ENCODE measurements at regions not wholly inside any gene's neighbourhood (a gene's known extent, or its start where the extent isn't known, plus 50 kb on each side); places are given as distances from the start of the nearest gene placed in this dataset.

GRCh38 chr2:219951099-219951498 lies 323.7 kb downstream of the SLC4A3 start (continued):
- TF ChIP-seq, protein P1, sequence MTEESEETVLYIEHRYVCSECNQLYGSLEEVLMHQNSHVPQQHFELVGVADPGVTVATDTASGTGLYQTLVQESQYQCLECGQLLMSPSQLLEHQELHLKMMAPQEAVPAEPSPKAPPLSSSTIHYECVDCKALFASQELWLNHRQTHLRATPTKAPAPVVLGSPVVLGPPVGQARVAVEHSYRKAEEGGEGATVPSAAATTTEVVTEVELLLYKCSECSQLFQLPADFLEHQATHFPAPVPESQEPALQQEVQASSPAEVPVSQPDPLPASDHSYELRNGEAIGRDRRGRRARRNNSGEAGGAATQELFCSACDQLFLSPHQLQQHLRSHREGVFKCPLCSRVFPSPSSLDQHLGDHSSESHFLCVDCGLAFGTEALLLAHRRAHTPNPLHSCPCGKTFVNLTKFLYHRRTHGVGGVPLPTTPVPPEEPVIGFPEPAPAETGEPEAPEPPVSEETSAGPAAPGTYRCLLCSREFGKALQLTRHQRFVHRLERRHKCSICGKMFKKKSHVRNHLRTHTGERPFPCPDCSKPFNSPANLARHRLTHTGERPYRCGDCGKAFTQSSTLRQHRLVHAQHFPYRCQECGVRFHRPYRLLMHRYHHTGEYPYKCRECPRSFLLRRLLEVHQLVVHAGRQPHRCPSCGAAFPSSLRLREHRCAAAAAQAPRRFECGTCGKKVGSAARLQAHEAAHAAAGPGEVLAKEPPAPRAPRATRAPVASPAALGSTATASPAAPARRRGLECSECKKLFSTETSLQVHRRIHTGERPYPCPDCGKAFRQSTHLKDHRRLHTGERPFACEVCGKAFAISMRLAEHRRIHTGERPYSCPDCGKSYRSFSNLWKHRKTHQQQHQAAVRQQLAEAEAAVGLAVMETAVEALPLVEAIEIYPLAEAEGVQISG (CRISPR knock-in tag; IDR thresholded peaks at IDR 0.05), result no peak
- no peak for TF ChIP-seq ZNF550 (CRISPR knock-in tag; IDR thresholded peaks at IDR 0.05; ENCODE audit: borderline replicate concordance)
- no peak for TF ChIP-seq KDM5B (CRISPR knock-in tag; IDR thresholded peaks at IDR 0.05; ENCODE audit: borderline replicate concordance)
- TF ChIP-seq ZNF619 (CRISPR knock-in tag; IDR thresholded peaks at IDR 0.05), result no peak
- TF ChIP-seq RXRB (CRISPR knock-in tag; IDR thresholded peaks at IDR 0.05; ENCODE audit: borderline replicate concordance), result no peak
- TF ChIP-seq JUND (CRISPR knock-in tag; IDR thresholded peaks at IDR 0.05), result no peak
- no peak for TF ChIP-seq ZBTB26 (CRISPR knock-in tag; IDR thresholded peaks at IDR 0.05; ENCODE audit: borderline replicate concordance)
- TF ChIP-seq GTF3A (CRISPR knock-in tag; conservative IDR thresholded peaks at IDR 0.05), result no peak

- no peak for FAIRE-seq
- in situ Hi-C loops (cut with HindIII; ENCODE audit: extremely low pct_ligation_motif_present, low pct_unique_long_range_greater_than_20kb), result no loop called here
- no peaks in the 10 kb centered on the region for H3K27me3 ChIP-seq (ENCODE audit: control insufficient read depth in 1 of 2, insufficient read depth in 2 of 2, low read length in 2 of 2)
Measured at GRCh38 chr2:219954331-219954730, 326.9 kb downstream of the SLC4A3 start.

More at GRCh38 chr2:219954331-219954730, 326.9 kb downstream of the SLC4A3 start:
- ChIA-PET CTCF (ENCODE audit: low intra/inter-chr PET ratio, low total read pairs) (no interaction called here), POLR2A (no interaction called here)
- ATAC-seq (no peak), DNase-seq (ENCODE audit: low spot score) (no peak)
- H4K20me1 ChIP-seq (ENCODE audit: insufficient read depth, low read length), result no peaks in the 10 kb centered on the region
- TF ChIP-seq USF2 (IDR thresholded peaks at IDR 0.05; ENCODE audit: low read depth, low read length), result no peak
- TF ChIP-seq USF2 (CRISPR knock-in tag; IDR thresholded peaks at IDR 0.05; ENCODE audit: borderline replicate concordance), result no peak
- TF ChIP-seq PAF1 (CRISPR knock-in tag; IDR thresholded peaks at IDR 0.05), result no peak
- TF ChIP-seq SUZ12 (IDR thresholded peaks at IDR 0.05; ENCODE audit: low read depth, low read length), result no peak
- no peak for TF ChIP-seq PAX8 (CRISPR knock-in tag; IDR thresholded peaks at IDR 0.05; ENCODE audit: borderline replicate concordance)
- TF ChIP-seq MED13 (CRISPR knock-in tag; IDR thresholded peaks at IDR 0.05), result no peak
- no peak for TF ChIP-seq RFX5 (IDR thresholded peaks at IDR 0.05; ENCODE audit: low read depth, low read length)
- WGBS (ENCODE audit: low lambda C conversion rate), result 31% methylated on average over 1 of the region's 1 CpG
- H3K79me2 ChIP-seq (ENCODE audit: insufficient read depth, low read length), result no peaks in the 10 kb centered on the region
- peaks cover 11% of the 10 kb centered on the region; the same call in 1 of the 2 replicates for H3K9me3 ChIP-seq (ENCODE audit: low read length)
- no peak overlapping the region for H3K4me3 ChIP-seq (replicated peaks in 1 of 3; ENCODE audit: insufficient read depth in 1 of 3, low read depth in 2 of 3, low read length in 3 of 3)
- H3K9ac ChIP-seq (ENCODE audit: insufficient read depth, low read depth, low read length), result no peak overlapping the region
- no peaks in the 10 kb centered on the region for H3K36me3 ChIP-seq (replicated peaks in 1 of 2; ENCODE audit: control insufficient read depth in 1 of 2, insufficient read depth in 2 of 2, low read length in 2 of 2)
- no peak overlapping the region for H2AFZ ChIP-seq (ENCODE audit: low read length)
- H3K4me2 ChIP-seq (ENCODE audit: low read depth, low read length), result no peak overlapping the region
- intact Hi-C loops (cut with micrococcal nuclease; ENCODE audit: unreplicated experiment), result no loop called here
- no peak overlapping the region for H3K27ac ChIP-seq (ENCODE audit: extremely low read length, insufficient read depth, low read length)
- BruUV-seq (replicated peaks), result no TSS peak
- no peaks in the 10 kb centered on the region for H3K4me1 ChIP-seq (ENCODE audit: insufficient read depth, low read length)
